HuH-7.5 (cell line): ENCODE measurements at regions not wholly inside any gene's neighbourhood (a gene's known extent, or its start where the extent isn't known, plus 50 kb on each side); places are given as distances from the start of the nearest gene placed in this dataset.
"Not testable (repeated sequence)": the region's sequence is repeated elsewhere in the genome, so short reads cannot be mapped to it uniquely, and the experiment has no call there.

Experiments
- DNase-seq: peaks from one replicate; pipeline ENCODE4 v3.0.0; 2011; ENCODE audit warnings: low spot score

DNA sequence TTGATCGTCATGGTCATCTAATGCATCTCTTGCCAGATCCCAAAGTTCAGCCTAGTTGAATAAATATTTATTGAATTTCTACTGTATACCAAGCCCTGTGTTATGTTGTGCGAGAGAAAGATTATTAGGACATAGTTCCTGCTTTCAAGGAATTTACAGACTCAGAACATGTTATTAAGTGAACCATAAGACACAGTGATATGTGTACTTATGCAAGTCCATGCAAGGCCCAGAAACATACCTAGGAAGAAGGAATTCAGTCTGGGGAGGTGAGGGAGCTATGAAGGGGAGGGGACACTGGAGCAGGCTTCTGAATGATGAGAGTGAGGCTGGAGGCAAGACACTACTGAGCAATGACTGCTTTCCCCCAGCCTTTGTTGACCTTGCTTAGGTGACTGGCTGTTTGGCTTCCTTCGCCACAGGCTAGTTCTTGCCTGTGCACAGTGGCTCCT, 81.4 kb downstream of the ACAA2 start:
- DNase-seq, result no peak

- DNase-seq, result no peak
Observed at GRCh38 chr18:49731421-49731841, 81.9 kb downstream of the ACAA2 start.

DNA sequence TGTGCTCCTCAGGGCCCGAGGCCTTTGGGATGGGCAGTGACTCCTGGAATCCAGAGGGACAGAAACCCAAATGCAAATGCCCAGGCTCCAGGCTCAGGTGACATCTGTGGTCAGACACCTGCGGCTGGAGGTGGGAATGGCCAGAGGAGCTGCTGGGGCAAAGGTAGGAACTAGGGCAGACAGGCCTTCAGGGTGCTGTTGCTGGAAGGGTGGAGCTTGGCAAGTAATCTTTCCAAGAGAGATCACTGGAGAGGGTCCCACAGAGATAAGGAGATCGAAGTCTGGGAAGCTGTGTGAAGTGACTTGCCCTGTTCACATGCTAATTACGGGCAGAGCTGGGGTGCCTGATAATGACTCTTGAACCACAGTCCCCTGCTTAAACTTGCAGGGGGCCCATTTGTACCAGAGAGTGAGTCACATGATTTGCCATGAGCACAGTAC, 82.4 kb downstream of the ACAA2 start:
- no peak for DNase-seq

DNA sequence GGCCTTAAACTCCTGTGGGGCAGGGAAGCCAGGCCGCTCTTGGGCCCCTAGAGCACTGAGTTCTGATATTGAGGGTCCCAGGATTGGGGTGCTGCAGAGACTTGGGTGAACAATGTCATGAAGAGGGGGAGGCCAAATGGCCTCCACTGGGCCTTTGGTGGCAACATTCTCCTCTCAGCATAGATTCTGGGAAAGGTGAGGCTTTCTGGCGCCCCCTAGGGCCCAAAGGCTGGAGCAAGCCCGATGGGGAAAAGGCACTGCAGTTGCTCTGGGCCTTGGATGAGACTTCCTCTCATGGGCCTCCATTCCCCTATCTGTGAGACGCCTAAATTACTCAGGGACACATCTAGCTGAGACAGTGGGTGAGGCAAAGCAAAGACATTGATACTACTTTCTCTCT, 84.8 kb downstream of the ACAA2 start:
- DNase-seq, result peak; percentile 27

GRCh38 chr18:49727816-49728215, 85.5 kb downstream of the ACAA2 start:
- no peak for DNase-seq

DNA sequence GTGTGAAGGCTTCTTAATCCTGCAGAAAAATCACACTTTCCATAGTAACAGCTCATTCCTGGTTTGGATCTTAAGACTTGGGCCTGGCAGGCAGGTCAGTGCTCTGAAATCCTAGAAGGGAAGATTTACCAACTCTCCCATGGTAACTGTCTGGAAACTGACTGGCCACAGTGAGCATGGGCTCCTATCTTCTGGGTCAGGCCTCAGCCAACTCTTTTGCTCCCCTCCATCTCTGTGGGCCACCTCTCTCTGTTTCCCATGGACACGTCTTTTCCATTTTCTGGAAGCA, 86.7 kb downstream of the ACAA2 start:
- DNase-seq, result no peak

DNA sequence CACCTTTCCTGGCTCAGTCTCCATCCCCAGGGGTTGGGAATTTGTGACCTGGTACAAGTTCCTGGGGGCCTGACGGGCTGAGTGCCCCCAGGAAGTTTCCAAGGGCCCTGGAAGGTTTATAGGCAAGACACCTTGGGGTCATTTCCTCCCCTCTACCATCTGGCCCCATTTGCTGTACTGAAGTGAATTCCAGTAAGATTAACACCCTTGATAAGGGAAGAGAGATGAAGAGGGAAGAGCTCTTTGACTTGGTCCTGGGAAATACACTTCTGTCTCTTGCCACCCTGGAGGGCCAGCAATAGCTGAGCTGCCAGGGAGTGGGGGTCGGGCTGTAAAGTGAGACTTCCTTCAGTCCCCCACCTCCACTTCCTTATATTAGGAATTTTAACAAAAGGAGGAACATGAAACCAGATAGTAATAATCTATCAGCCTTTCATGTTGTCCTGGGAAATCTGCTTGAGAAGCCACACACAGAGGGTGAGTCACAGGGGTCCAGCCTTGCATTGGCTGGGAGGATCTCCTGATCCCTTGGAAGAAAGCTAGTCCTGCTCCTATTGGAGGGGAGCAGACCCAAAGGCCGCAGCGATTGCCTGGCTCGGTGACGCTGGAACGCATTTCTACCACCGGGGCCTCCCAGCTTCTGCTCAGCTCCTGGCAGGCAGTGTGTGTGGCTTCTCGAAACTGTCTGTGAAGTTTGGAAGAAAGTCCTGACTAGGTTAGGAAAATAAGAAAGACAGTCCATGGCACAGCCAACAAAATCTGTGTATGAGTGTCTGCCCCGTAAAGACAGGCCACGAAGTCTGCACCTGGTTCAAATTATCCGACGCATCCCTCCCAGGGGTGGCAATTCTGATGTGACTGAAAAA, 87.3 kb downstream of the ACAA2 start:
- no peak for DNase-seq

GRCh38 chr18:49723648-49724180, 89.6 kb downstream of the ACAA2 start:
- no peak for DNase-seq

DNA sequence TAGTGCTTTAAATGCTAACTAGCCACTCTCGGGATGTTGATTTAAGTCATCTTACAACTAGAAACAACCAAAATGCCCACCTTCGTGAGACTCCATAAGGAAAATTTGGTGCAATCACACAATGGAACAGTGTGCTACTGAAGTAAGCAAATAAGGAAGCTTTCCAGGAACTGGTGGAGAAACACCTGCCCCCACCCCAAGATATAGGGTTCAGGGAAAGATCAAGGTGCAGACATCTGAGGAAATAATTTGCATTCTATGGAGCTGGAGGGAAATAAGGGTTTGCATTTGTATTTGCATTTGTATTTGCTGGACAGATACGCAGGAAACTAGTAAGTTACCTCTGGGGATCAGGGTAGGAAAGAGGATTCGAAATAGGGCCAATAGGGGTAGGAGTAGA, 90.9 kb downstream of the ACAA2 start:
- DNase-seq, result no peak

- DNase-seq, result no peak
Observed at GRCh38 chr18:49721981-49722380, 91.4 kb downstream of the ACAA2 start.

GRCh38 chr18:49720944-49721343, 92.4 kb downstream of the ACAA2 start:
- not testable (repeated sequence) for DNase-seq

DNA sequence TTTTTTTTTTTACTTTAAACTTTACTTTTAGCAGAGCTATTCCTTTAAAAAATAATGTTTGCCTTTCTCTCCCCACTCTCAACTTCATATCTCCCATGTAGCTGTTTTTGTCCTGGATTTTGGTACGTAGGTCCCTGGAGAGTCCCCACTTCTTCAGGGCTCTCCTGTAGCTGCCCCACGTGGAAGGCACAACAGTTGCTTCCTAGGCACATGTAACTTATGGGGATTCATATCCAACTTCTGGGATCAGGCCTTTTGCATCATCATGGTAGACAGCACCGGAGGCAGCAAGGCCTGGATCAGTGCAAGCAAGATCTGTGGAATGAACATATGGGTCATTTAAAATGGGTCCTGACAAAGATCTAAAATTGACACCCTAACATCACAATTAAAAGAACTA, 95.7 kb downstream of the ACAA2 start:
- no peak for DNase-seq

GRCh38 chr18:49716035-49716434, 97.3 kb downstream of the ACAA2 start:
- no peak for DNase-seq

DNA sequence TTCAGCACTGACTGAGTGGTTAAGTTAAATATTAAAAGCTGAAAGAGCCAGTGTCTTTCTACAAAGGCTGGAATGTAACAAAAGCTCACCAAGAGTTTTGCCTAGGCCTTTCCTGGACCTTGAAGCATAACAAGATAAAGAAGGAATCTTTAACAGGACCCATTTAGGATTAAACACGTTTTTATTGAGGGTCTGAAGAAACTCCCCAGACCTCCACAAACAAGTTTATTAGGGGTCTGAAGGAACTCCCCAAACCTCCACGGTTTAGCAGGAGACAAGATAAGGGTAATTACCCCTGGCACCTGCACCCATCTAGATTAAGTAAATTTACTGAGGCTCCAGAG, 104.0 kb downstream of the ACAA2 start:
- no peak for DNase-seq

- DNase-seq, result no peak
Observed at GRCh38 chr18:49708662-49709346, 104.5 kb downstream of the ACAA2 start.

DNA sequence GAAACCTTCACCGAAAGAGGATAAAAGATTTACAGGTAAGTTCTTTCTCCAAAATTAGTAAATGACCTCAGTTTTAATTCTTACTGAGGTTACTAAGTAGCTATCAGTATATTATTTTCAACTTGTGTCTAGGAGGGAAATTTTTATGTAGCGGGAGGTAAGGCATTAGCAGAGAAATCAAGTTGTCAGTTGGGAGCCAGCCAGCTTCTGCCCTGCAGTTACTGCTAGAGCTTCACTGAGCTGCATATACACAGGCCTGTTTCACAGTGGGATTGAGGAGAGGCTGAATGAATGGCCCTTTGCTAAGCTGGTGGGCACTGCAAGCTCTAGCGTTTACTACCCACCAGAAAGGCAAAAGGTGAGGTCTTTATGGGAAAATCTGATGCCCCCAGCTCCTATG, 105.7 kb downstream of the ACAA2 start:
- no peak for DNase-seq

DNA sequence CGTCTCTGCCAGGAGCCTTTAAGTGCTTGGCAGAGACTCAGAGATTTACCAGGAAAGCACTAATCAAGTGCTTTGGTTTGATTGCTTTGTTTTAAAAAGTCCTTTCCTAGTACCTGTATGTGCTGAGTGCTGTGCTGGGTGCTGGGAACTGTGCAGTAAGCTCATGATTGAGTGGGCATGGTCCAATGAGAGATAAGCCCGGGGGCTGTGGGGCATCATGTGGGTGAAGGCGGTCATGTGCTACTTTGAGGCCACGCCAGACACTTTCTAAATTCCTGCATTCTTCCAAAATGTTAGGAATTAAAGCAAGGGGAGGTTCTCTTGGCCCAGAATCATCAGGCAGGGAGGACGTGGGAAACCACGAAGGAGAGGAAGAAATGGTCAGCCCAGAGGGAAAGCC, 109.0 kb downstream of the ACAA2 start:
- DNase-seq, result no peak

DNA sequence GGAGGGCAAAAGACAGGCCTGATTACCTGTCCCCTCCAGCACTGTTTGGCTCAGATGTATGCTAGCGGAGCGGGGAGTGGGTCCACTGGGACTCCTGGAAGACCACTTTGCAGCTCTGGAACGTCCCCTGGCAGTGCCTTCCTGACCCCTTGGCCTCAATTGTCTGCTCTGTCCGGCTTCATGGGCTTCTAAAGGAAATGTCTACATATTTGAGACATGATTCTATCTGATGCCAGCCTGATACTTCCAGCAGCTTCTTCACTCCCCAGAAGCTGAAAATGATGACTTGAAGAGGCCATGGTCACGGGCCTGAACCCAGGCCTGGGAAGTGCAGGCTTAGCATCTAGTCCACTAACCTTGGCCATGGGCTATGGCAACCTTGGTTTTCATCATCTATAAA, 112.1 kb downstream of the ACAA2 start:
- no peak for DNase-seq

DNA sequence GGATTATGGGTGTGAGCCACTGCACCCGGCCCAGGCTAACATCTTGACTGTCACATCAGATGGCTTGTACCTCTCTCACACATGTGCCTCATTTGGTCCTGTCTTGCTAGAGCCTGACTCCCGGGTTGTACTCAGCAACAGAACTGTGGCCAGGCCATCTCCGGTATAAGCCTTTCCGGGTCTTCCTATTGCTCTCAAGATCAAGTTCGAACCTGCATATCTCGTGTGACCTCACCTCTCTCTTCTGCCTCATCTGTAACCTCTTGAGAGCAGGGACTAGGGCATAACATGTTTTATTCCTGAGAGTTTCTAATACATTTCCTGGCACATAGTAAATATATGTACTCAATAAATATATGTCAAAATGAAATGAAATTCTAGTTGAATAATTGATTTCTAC, 114.0 kb downstream of the ACAA2 start:
- no peak for DNase-seq

GRCh38 chr18:49698525-49699025, 114.8 kb downstream of the ACAA2 start:
- DNase-seq, result no peak

GRCh38 chr18:49697757-49698524, 115.4 kb downstream of the ACAA2 start:
- no peak for DNase-seq

- no peak for DNase-seq
Observed at GRCh38 chr18:49697049-49697448, 116.3 kb downstream of the ACAA2 start.

GRCh38 chr18:49694402-49694801, 118.9 kb downstream of the ACAA2 start:
- DNase-seq, result no peak
